K562 (cell line): ENCODE measurements at regions not wholly inside any gene's neighbourhood (a gene's known extent, or its start where the extent isn't known, plus 50 kb on each side); places are given as distances from the start of the nearest gene placed in this dataset.

Experiments used
- ATAC-seq: fragments of 200-7000 bp; cut with Tn5 transposase; 3 replicates; pipeline ENCODE4 v1.9.1; 2020; ENCODE audit warnings: moderate library complexity
- BruUV-seq: library from RNA; stranded (reverse); fragments of 400-500 nt; replicated peaks from 2 replicates; lab custom pipeline; 2021; lab: Mats Ljungman, UMichigan
- CTCF ChIA-PET: fragments of 300-600 bp; formaldehyde crosslinking; extraction: SDS; loops from one replicate; lab custom pipeline; 2021; ENCODE audit warnings: low intra/inter-chr PET ratio; lab: Yijun Ruan, JAX
- POLR2A ChIA-PET: fragments of 300-600, 350-650 bp; sonication (Branson Sonifier 250); formaldehyde crosslinking; extraction: SDS; loops from one replicate; lab custom pipeline; 2021; ENCODE audit warnings: antibody characterized with exemption, inconsistent platforms; lab: Yijun Ruan, JAX
- DNase-seq, 4 experiments: peaks; one replicate each; pipeline versions ENCODE4 v3.0.0 to v3.0.0-alpha.2; 2011 to 2018; ENCODE audit warnings: low spot score in 3 of 4, mixed read lengths in 3 of 4; ENCODE audit errors: extremely low read depth in 1 of 4
- FAIRE-seq: peaks from 2 replicates; lab custom pipeline; 2011; peaks lifted over from hg19 to GRCh38; lab: Jason Lieb, UNC
- H2AFZ ChIP-seq: 2 replicates; pipeline ENCODE4 v1.6.0; 2011; ENCODE audit warnings: low read depth, low read length, control low read depth, inconsistent platforms
- H3K27ac ChIP-seq: fragments of 200-600 bp; 3 replicates; pipeline ENCODE4 v1.8.0; 2011; ENCODE audit warnings: low read depth, mild to moderate bottlenecking, control low read depth, inconsistent platforms, low read length, moderate library complexity, mixed read lengths; ENCODE audit errors: extremely low read depth
- H3K27me3 ChIP-seq, 2 experiments: fragments of 300-600 bp in 1 of 2; 2 replicates in 1 of 2; 3 replicates in 1 of 2; pipeline versions ENCODE4 v1.6.0 to v1.8.0; 2011; ENCODE audit warnings: inconsistent platforms in 2 of 2, low read length in 2 of 2, mild to moderate bottlenecking in 1 of 2, mixed read lengths in 1 of 2, moderate library complexity in 1 of 2; ENCODE audit not compliant: control insufficient read depth in 2 of 2, insufficient read depth in 2 of 2
- H3K36me3 ChIP-seq: fragments of 300-600 bp; 3 replicates; pipeline ENCODE4 v1.8.0; 2011; ENCODE audit warnings: mild to moderate bottlenecking, low read length, inconsistent platforms; ENCODE audit not compliant: control insufficient read depth, insufficient read depth
- H3K4me1 ChIP-seq, 2 experiments: fragments of 200-600 bp in 1 of 2; replicated peaks in 1 of 2; 2 replicates in 1 of 2; 3 replicates in 1 of 2; pipeline versions ENCODE4 v1.5.1 to v1.8.0; 2011; ENCODE audit warnings: inconsistent platforms in 2 of 2, low read length in 2 of 2, mild to moderate bottlenecking in 1 of 2, mixed read lengths in 1 of 2, moderate library complexity in 1 of 2; ENCODE audit not compliant: control insufficient read depth in 2 of 2, insufficient read depth in 2 of 2
- H3K4me2 ChIP-seq: 2 replicates; pipeline ENCODE4 v1.6.1; 2011; ENCODE audit warnings: low read length, control low read depth, inconsistent platforms, mixed read lengths; ENCODE audit not compliant: insufficient read depth
- H3K4me3 ChIP-seq: fragments of 200-600 bp; sonication (generic), shearing (Covaris generic); 2 replicates; pipeline ENCODE4 v1.5.1; 2016; ENCODE audit warnings: control low read depth, inconsistent platforms
- H3K79me2 ChIP-seq: fragments of 200-600 bp; 3 replicates; pipeline ENCODE4 v1.8.0; 2011; ENCODE audit warnings: low read length, inconsistent platforms; ENCODE audit not compliant: control insufficient read depth, insufficient read depth
- H3K9ac ChIP-seq, 2 experiments: 2 replicates each; pipeline versions ENCODE4 v1.6.0 to v1.6.1; 2011; ENCODE audit warnings: low read depth in 2 of 2, low read length in 2 of 2, control low read depth in 1 of 2, inconsistent platforms in 1 of 2, mild to moderate bottlenecking in 1 of 2, mixed read lengths in 1 of 2; ENCODE audit not compliant: insufficient read depth in 1 of 2
- H3K9me1 ChIP-seq: one replicate; pipeline ENCODE4 v1.6.0; 2011; ENCODE audit warnings: inconsistent platforms, mild to moderate bottlenecking, low read length, moderate library complexity; ENCODE audit not compliant: control insufficient read depth, insufficient read depth
- H3K9me3 ChIP-seq: replicated peaks from 2 replicates; pipeline ENCODE4 v1.5.1; 2011; ENCODE audit warnings: low read depth, low read length, inconsistent platforms; ENCODE audit not compliant: control insufficient read depth, insufficient read depth
- H4K20me1 ChIP-seq: replicated peaks from 2 replicates; pipeline ENCODE4 v1.6.1; 2011; ENCODE audit warnings: low read length, inconsistent platforms, mixed read lengths; ENCODE audit not compliant: control insufficient read depth, insufficient read depth
- DIDO1 ChIP-seq: fragments of 450-650 bp; IDR thresholded peaks from 2 replicates; pipeline ENCODE4 v1.6.1; 2016; ENCODE audit warnings: low read depth, missing biosample characterization, missing genetic modification characterization
- ELF2 ChIP-seq: fragments of 250-450 bp; sonication (Bioruptor Pico); IDR thresholded peaks from 2 replicates; pipeline ENCODE4 v1.5.0; 2021; ENCODE audit warnings: mild to moderate bottlenecking
- MBD1 ChIP-seq: fragments of 250-450 bp; sonication (Bioruptor Pico); IDR thresholded peaks from 2 replicates; pipeline ENCODE4 v1.8.0; 2022; ENCODE audit warnings: inconsistent platforms
- NCOA1 ChIP-seq: fragments of 450-650 bp; IDR thresholded peaks from 2 replicates; pipeline ENCODE4 v1.6.1; 2016; ENCODE audit warnings: low read depth
- NFATC3 ChIP-seq: fragments of 450-650 bp; IDR thresholded peaks from 2 replicates; pipeline ENCODE4 v1.6.1; 2017; ENCODE audit warnings: mild to moderate bottlenecking
- NKRF ChIP-seq: fragments of 450-650 bp; IDR thresholded peaks from 2 replicates; pipeline ENCODE4 v1.6.1; 2016; ENCODE audit warnings: borderline replicate concordance
- POLR2B ChIP-seq: fragments of 450-650 bp; IDR thresholded peaks from 2 replicates; pipeline ENCODE4 v1.6.1; 2018; ENCODE audit warnings: low read depth; ENCODE audit not compliant: partially characterized antibody
- SMAD2 ChIP-seq: fragments of 150-350 bp; IDR thresholded peaks from 2 replicates; pipeline ENCODE4 v1.6.1; 2014; ENCODE audit warnings: low read depth, mild to moderate bottlenecking, low read length
- SMARCB1 ChIP-seq: IDR thresholded peaks from 2 replicates; pipeline ENCODE4 v1.6.1; 2011; ENCODE audit warnings: improper control_type of control experiment, low read depth; ENCODE audit not compliant: insufficient read length
- STAG1 ChIP-seq: sonication (generic); formaldehyde crosslinking; IDR thresholded peaks from 2 replicates; pipeline ENCODE4 v1.5.0; 2020; ENCODE audit warnings: missing genetic modification reagents, borderline replicate concordance
- SUPT5H ChIP-seq: fragments of 450-650 bp; IDR thresholded peaks from 2 replicates; pipeline ENCODE4 v1.6.1; 2016
- TAF9B ChIP-seq: fragments of 450-650 bp; IDR thresholded peaks from 2 replicates; pipeline ENCODE4 v1.6.1; 2018; ENCODE audit warnings: mild to moderate bottlenecking; ENCODE audit not compliant: partially characterized antibody
- U2AF1 ChIP-seq: fragments of 200-400 bp; formaldehyde crosslinking; optimal IDR thresholded peaks from 2 replicates; pipeline ENCODE3; 2017; ENCODE audit warnings: mild to moderate bottlenecking, low read depth, low read length, moderate library complexity
- ZNF140 ChIP-seq: fragments of 250-450 bp; sonication (Bioruptor Pico); IDR thresholded peaks from 2 replicates; pipeline ENCODE4 v1.8.0; 2021; ENCODE audit warnings: moderate library complexity, mild to moderate bottlenecking, inconsistent platforms
- WGBS: fragments of 100-300 bp; shearing (Covaris generic); methylation state at CpG from one replicate; pipeline ENCODE4 v1.1.6; 2016; ENCODE audit warnings: low coverage, mixed read lengths; ENCODE audit not compliant: insufficient coverage; ENCODE audit errors: missing lambda C conversion rate; 5-methylcytosine and 5-hydroxymethylcytosine counted together
- in situ Hi-C: fragments of 300-500 bp; cut with MboI; formaldehyde crosslinking; loops from 4 replicates; pipeline ENCODE4 v1.15.0; 2018; ENCODE audit warnings: inconsistent platforms, mixed read lengths
- intact Hi-C: fragments of 100-400 bp; cut with micrococcal nuclease; formaldehyde crosslinking; loops from 2 replicates; pipeline ENCODE4 v1.14.2; 2022

GRCh38 chr1:166302989-166303758, 136.4 kb upstream of the FAM78B start:
- no peaks in the 10 kb centered on the region for H3K9me1 ChIP-seq
- H3K4me3 ChIP-seq: no peak overlapping the region
- H3K9ac ChIP-seq: no peak overlapping the region
- peaks cover 4 to 7% of the 10 kb centered on the region in 2 experiments; a peak in 2 of 5 replicates for H3K27me3 ChIP-seq
- no TSS peak for BruUV-seq
- intact Hi-C loops: no loop called here
- WGBS: 0% methylated on average over 7 of the region's 7 CpGs
- FAIRE-seq: no peak
- no peaks in the 10 kb centered on the region for H4K20me1 ChIP-seq
- POLR2A ChIA-PET: interaction anchor here (1.0 kb wide), 1 partner anchor 13 kb away, joined by 4 read pairs; no protein-coding TSS in a partner anchor
- H3K4me1 ChIP-seq: no peaks in the 10 kb centered on the region
- H3K27ac ChIP-seq: no peak overlapping the region
- no peaks in the 10 kb centered on the region for H3K36me3 ChIP-seq
- ATAC-seq: no peak
- no peak overlapping the region for H3K4me2 ChIP-seq
- TF ChIP-seq SMARCB1 (no peak), NCOA1 (no peak), TAF9B (no peak)
- CTCF ChIA-PET: no interaction called here
- H3K9me3 ChIP-seq: no peaks in the 10 kb centered on the region
- no peak for DNase-seq
- H3K79me2 ChIP-seq: no peaks in the 10 kb centered on the region
- in situ Hi-C loops: no loop called here
- H2AFZ ChIP-seq: no peak overlapping the region

GRCh38 chr1:166304131-166304530, 137.3 kb upstream of the FAM78B start:
- FAIRE-seq (no peak), DNase-seq (no peak), ATAC-seq (no peak)
- H4K20me1 ChIP-seq: no peaks in the 10 kb centered on the region
- 2% methylated on average over 3 of the region's 3 CpGs for WGBS
- in situ Hi-C loops (no loop called here), intact Hi-C loops (no loop called here)
- no peak overlapping the region for H3K4me3 ChIP-seq
- H3K9me3 ChIP-seq: no peaks in the 10 kb centered on the region
- no peak overlapping the region for H3K27ac ChIP-seq
- H3K4me1 ChIP-seq: no peaks in the 10 kb centered on the region
- H3K9ac ChIP-seq: no peak overlapping the region
- CTCF ChIA-PET: no interaction called here
- no peak overlapping the region for H2AFZ ChIP-seq
- no peaks in the 10 kb centered on the region for H3K79me2 ChIP-seq
- no peaks in the 10 kb centered on the region for H3K9me1 ChIP-seq
- H3K27me3 ChIP-seq: peaks cover 4% of the 10 kb centered on the region in 2 experiments; a peak in 2 of 5 replicates
- no peaks in the 10 kb centered on the region for H3K36me3 ChIP-seq
- H3K4me2 ChIP-seq: no peak overlapping the region
- POLR2A ChIA-PET: no interaction called here
- BruUV-seq: no TSS peak
- TF ChIP-seq SUPT5H: no peak
- TF ChIP-seq U2AF1: no peak
- no peak for TF ChIP-seq ZNF140
- TF ChIP-seq NKRF: no peak
- no peak for TF ChIP-seq NFATC3
- no peak for TF ChIP-seq DIDO1 (tag)
- TF ChIP-seq MBD1 (CRISPR knock-in tag): no peak
- no peak for TF ChIP-seq STAG1 (CRISPR knock-in tag)
- TF ChIP-seq POLR2B: no peak
- no peak for TF ChIP-seq ELF2 (CRISPR knock-in tag)
- TF ChIP-seq SMAD2: no peak
